ENCODE measurements at regions not wholly inside any gene's neighbourhood (a gene's known extent, or its start where the extent isn't known, plus 50 kb on each side); places are given as distances from the start of the nearest gene placed in this dataset.

DNA sequence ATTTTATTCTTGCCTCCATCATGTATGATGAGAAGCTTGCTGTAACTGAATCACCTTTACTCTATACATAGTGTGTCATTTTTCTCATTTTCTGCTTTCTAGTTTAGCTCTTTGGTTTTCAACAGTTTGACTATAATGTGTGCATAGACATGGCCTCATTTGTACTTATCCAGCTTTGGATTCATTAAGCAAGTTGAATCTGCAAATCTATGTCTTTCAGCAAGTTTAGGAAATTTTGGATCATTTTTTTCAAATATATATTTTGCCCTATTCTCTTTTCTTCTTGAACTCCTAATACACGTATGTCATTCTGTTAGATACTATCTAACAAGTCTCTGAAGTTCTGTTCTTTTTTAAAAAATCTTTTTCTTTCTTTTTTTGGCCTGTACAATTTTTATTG lies 57.8 kb downstream of the PRLHR start:
- DNase-seq: no peak

DNA sequence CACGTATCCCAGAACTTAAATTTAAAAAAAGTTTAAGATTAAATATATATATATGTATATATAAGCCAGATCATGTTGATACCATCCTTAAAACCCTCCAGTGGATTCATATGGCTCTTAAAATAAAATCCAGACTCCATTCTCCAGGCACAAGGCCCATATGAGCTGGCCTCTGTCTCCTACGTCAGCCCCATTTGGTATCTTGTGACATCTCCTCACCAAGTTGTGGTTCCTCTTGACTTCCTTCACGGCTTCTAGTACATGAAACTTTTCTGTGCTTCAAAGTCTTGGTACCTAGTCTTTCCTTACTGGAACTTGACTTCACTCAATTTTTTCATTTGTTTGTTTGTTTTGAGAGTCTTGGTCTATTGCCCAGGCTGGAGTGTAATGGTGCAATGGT lies 61.3 kb downstream of the PRLHR start:
- no peak for DNase-seq

DNA sequence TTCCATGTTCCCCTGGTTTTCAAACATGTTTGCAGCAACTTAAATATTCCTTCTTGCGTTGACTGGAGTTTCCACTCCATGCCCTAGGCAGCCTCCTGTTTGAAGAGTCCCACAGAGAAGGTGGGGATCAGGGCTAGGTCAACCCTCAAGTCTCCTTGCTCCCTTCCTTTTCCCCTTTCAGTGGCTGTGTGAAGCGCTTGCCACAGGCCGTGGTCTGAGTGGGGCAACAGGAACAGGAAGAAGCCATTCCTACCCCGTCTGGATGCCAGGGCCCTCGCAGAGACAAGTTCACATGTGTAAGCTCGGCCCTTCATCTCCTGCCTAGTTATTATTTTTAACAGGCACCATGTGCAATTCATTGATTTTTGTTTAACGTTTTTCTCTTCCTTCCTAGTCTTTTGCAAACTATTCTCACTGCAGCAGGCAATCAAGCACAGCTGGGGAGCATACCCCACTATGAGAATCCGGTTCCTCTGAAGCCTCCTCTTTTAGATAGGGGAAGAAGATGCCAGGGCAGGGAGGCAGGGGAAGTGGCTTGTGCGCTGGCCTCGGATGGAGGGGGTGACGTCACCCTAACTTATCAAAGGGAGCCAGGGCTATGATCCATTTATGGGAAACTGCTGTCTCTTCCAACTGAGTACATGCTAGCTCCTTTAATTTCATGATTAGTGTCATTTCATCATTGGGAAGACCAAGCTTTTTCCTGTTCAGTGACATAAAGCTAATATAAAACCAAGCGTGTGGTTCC lies 64.2 kb downstream of the PRLHR start:
- DNase-seq: peak; percentile 88

DNA sequence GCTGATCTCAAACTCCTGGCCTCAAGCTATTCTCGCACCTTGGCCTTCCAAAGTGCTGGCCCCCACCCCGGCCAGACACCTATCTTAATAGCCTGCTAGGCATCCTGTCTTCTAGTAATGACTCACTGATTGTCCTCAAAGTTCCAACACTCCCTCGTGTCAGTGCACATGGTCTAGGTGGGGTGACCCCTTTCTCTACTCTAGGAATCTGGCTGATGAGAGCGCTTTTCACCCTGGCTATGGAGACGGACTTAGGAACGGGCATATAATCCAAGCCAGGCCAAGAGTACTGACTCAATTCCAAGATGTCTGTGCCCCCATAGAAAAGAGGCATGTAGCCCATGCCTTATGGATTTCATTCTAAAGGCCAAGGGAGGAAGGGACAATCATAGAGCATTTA lies 67.0 kb downstream of the PRLHR start:
- no peak for DNase-seq

DNA sequence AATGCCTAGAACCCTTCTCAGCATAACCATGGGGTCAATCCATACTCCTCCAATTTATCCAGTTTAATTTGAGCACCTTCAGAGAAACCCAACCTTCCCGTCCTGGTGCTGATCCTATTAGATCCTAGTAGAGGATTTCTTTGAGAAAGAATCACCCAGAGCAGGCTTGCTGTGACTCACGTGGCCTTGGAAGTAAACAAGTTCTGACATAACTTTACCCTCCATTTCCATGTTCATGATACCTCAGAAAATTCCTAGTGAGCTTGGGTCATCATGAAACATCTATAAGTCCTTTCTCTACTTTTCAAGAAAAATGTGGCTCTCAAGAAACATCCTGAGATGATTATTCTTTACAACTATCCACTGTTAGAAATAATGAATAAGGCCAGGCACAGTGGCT lies 71.7 kb downstream of the PRLHR start:
- DNase-seq: no peak

DNA sequence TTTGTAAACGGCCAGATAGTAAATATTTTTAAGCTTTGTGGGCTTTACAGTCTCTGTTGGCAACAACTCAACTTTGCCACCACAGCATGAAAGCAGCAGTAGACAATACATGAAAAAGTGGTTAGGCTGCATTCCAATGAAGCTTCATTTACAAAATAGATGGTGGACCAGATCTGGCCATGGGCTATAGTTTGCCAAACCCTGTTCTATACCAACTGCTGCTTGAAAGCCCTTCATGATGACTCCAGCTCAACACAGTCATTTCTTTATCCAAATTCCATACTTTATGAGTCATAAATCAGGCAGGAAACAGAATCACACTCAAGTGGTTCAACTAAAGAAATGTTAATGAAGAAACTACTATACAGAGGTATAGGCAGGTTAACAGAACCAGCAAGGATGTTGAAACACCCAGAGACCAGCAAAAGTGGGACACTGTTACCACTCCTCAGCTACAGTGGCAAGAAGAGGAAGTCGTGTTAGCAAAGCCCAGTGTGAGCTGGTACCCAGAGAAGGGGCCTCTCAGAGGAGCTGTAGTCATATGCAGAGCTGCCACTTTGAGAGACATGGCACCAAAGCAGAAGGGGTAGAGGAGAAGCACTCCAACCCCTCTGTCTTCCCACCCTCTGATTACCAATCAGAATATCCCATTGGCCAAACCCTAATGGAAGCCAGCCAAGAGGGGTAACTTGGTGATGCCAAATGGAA lies 72.5 kb downstream of the PRLHR start:
- DNase-seq: no peak

DNA sequence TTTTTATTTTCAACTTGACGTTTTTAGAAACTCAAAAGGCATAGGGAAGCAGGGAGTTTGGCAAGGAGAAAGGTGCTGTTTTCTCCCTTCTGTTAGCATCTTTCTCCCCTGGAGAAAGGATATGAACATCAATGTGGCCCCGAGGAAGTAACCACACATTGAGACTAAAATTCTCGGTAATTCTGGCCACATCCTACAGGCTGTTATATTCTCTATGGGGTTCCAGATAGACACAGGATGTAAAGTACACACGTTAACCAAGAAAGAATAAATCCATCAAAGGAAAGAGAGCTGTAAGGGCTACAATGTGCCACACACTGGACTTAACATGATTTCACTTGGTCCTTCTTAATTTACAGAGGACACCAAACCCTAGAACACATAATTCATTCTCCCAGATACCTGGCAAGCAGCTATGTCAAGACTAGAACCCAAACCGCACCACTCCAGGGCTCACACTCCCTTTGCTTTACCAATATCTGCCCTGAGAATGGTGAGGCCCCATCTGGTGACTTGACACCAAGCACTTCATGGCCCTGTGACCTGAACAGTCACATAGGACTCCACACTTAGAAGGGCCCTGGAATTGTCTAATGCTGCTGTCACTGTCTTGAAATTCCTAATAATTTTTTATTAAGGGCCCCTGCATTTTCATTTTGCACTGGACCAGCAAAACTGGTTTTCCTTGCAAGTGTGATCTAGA lies 73.9 kb downstream of the PRLHR start:
- DNase-seq: no peak

DNA sequence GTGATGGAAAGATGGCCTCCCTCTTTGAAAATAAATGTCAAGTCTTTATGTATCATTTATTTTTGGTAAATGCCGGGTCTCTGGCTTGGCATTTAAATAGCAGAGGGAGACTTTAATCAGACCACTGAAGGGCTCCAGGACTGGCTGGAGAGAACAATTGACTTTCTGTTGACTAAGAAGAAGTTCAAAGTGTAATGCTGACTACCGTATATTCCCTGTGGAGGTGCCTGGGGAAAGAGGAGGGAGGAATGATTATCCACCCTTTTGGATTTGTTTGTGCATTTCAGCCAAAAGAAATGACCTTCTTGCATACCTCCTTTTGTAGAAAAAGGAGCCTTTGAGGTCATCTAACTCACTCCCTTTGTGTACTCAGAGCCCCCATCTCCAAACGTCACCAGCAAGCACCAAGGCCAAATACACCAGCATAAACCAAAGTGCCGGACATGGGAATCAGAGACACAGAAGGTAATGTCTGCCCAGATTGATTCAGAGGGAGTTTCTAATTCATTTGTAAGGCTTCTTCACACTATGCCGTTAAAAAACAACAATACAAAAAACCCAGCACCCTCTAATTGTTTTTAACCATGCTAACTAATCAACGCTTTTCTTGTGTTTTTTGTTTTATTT lies 75.2 kb downstream of the PRLHR start:
- no peak for DNase-seq

DNA sequence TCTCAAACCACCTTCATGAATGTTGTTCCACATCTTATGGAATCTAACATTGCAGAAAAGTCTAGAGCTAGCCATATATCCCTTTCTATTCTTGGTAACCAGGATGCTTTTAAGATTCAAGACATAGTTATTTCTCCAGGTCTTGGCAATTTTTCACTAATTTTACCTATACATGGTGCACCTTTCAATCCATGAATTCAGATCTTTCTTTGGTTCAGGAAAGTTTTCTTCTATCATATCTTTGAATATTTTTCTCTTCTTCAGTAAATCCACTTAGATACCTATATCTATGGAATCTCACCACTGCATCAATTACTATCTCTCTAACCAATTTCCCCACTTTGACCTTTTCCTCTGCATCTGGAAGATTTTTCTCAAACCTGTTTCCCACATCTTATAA lies 77.4 kb downstream of the PRLHR start:
- DNase-seq: no peak

DNA sequence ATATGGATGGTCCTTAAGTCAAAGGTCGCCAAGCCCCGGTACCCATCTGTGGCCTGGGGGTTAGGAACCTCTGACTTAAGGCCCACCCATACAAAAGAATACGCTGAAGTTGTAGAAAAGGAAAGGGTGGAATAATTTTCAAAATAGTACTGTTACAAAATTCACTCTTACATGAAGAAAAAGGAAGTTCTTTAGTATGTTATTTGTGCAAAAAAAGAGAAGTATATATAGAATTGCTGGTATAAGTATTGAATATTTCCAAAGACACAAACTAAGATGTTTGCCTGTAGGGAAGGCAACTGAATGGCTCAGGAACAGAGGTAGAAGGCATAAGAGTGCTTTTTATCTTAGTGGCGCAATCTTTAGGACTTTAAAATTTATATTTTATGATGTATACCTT lies 78.7 kb downstream of the PRLHR start:
- no peak for DNase-seq

DNA sequence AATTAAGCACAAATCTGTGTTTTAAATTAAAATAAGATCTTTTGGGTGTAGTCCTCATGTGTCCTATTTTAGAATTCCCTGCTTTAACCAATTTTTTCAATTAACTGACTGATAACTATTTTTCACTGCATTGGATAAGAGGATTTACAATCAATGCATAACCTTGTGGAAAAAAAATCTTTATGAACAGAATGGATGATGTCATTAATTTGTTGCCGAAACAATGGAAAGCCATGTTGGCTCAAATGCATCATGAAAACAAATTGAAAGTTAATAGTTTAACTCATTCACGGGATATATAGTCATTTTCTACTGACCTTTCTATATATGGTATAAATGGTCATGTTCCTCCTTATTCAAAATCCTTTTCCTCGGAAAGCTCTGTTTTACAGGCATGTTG lies 82.3 kb downstream of the PRLHR start:
- DNase-seq: no peak

DNA sequence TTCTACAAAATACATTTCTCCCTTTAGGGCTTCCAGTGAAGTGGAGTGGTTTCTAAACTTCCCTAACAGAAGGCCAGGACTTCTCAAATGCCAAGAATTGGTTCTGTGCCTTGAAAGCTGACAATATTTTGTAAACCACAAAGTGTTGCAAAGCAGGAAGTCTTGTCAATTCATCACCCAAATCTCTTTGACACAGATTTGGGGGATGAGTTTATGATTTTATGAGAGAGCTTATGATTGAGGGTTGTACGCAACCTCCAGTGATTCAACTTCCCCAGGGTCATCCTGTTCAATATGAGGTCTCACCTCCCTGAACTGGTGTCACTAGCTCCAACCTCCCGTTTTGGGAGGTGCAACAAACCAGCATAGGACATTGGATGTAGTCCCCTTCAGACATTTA lies 83.7 kb downstream of the PRLHR start:
- peak; percentile 33 for DNase-seq

DNA sequence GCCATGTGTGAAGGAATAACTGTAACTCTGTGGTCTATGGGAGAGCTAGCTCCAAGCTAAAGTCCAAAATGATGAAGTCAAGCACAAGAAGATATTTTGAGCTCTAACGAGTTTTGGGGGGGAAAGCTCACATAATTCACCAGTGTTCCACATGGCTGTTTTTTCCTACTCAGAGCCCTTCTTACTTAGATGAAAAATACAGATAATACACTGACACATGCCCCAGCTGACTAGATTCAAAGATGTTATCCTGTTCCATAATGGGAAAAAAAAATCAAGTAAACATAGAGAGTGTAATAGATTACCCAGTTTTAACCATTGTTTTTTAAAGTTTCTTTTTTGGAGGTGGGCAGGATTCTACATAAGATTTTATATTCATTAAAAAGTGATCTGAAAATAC lies 86.6 kb downstream of the PRLHR start:
- no peak for DNase-seq

DNA sequence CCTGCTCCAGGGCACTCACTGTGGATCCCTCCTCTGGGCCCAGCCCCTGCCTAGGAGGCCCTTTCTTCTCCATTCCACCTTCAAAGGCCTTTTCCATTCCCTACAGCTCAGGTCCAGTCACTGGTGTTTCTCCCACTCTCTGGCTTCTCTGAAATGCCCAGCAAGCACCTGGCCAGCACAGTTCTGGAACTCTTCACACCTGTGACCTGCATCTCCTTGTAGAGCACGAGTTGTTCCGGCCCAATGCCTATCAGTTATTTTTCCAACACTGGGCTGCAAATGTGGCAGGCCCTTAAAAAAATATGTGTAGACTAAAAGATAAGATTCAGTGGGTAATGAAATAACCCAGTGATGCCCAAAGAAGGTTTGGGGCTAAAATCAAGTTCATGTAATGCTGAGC lies 87.1 kb downstream of the PRLHR start:
- no peak for DNase-seq

DNA sequence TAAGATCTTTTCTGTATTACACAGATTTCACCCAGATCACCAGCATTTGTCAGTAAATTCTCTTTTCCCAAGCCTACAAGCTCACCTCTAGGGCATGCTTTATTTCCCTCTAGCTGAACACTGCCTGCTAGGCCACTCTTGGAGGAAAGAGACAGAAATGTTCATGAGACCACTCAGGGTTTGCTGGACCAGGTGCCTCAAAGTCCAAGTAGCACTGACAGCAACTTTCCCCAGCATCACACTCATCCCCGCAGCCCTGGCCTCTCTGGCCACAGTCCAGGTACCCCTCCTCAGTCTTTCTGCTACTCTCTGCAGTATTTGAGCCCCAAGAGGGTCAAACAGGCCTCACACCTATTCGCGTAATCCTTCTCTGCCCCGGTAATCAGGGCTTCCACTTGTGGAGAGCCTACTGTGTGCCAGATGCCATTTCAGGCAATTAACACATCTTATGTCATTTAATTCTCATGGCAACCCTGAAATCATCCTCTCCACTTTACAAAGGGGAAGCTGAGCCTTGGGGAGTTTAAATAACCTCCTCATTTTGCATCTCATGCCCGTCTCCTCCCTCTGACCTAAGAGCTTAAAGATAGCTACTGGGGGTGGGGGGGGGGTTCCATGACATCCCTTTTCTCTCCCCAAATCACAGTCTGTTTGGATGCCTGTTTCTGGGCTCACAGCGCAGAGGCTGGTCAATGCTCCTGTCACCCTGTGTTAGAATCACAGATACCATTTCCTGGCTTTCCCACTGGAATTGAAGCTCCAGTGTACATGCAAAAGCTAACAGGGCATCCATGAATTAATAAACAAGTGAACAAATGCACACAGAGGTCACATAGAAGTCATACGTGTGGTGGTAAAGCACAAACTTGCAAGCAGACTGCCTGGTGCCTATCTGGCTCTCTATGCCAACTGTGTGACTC lies 88.5 kb downstream of the PRLHR start:
- no peak for DNase-seq

DNA sequence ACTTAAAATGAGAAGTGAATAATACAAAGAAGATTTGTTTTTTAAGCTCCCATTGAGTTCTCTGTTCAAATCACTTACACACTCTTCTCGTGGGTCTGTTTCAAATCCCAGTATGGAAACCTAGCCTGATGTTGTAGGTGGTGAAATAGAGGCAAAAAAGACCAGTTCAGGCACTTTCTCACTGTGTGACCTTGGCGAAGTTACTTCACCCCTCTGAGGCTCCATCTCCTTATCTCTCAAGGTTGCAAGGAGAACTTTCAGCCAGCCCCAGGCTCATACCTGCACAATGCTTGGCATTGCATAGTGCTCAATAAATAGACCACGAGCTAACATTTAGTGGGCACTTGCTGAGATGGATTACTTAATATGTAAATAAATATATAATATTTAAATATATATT lies 90.1 kb downstream of the PRLHR start:
- no peak for DNase-seq

DNA sequence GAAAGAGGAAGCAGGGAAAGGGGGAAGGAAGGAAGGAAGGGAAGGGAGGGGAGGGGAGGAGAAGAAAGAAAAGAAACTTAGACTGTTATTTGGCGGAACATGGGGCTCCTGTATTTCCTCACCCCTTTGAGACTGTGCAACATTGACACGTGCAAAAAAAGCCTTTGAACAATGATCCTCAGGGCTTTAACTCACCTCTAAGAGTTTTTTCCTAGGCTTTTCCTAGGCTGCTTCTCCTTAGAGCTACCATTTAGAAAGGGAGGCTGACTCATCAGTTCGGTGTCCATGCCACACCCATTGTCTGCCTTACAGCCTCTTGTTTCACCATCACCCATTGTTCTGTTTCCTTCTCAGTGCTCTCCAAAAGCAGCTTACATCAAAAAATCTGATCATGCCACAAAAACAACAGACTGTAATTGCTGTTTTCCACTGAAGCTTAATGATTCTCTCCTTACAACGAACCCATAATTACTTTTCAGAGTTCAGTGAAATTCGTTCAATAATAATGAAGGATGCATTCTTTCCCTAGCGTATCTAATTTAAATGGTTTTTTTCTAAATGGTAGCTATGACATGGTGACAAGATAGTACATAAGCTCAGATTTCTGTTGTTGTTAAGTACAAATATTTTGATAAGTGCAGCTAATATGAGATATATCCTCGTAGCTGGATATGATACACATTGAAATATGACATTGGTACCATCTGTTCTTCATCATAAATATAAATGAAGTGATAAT lies 90.8 kb downstream of the PRLHR start:
- peak; percentile 61 for DNase-seq

DNA sequence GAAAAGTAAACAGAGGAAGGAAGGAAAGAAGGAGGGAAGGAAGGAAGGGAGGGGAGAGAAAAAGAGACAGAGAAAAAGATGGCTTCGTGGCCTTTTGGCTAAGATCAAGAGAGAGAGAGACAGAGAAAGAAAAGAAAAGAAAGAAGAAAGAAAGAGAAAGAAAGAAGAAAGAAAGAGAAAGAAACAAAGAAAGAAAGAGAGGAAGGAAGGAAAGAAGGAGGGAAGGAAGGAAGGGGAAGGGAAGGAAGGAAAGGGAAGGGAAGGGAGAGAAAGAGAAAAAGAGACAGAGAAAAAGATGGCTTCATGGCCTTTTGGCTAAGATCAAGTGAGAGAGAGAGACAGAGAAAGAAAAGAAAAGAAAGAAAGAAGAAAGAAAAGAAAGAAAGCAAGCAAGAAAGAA lies 91.4 kb downstream of the PRLHR start:
- DNase-seq: no peak

DNA sequence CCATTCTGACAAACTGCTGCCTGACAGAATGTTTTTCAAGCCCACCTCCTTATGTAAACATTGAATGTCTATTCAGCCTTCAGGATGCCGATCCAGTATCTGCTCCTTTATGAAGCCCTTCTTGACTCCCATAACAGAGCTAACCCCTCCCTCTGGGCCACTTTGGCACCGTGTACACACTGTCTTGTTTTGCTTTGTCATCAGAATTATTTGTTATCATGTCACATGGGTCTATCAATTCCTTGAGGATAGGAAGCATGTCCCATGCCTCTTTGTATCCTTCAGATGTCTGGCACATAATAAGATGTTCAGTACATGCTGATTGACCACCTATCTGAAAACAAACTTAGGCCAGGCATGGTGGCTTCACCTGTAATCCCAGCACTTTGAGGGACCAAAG lies 92.3 kb downstream of the PRLHR start:
- no peak for DNase-seq

DNA sequence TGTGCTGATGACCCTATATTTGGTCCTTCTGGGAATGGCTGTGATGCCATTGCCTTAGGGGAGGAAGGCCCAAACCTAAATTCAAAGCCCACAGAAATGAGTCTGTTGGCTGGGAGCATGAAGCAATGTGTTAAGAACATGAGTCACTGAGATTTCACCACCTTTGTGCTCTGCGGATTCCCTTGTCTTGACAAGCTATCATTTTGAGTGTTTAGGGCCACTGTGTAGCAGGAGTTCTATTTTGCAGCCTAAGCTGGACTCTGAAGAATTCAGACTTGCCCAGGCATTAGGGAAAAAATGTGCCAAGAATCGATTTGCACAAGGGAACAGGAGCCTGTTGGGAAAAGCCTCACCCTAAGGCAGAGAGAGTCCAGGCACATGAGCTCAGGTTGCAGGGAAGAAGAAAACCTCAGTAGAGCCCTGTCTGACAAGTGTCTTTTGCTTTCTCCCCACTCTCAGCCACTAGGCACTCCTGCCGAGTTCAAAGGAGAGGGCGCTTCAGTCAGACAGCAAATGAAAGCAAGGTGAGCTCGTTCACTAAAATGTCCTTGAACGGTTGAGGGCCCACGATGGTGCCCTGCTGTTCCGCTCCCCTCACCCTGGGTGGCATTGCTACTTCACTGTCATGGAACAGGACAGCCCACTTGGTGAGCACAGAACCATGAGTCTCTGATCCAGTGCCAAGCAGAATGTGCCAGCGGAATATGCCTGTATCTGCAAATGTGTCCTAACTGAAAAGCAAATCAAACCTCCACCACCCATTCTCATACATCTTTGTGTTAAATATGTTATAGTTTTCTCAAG lies 93.6 kb downstream of the PRLHR start:
- DNase-seq: no peak

DNA sequence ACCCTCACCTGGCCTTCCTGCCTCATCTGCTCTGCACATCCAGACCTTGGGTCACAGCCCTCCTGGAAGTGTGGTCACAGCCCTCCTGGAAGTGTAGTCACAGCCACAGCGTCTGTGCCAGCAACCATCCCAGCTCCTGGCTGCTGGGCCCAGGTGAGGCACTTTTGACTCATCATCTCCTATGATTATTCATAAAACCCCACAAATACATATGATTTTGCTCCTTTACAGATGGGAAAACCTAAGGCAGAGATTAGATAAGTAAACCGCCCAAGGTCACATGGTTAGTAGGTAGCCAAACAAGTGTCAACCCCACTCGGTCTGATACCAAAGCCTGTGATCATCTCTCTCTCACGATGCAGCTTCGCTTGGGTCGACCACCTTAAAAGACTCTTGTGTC lies 94.3 kb downstream of the PRLHR start:
- no peak for DNase-seq

Measured in OCI-M1 (cell line).